ENCODE measurements at regions not wholly inside any gene's neighbourhood (a gene's known extent, or its start where the extent isn't known, plus 50 kb on each side); places are given as distances from the start of the nearest gene placed in this dataset.
A peak's percentile ranks its signal among the peaks of the same experiment; 100 is the strongest.
"Not testable (repeated sequence)": the region's sequence is repeated elsewhere in the genome, so short reads cannot be mapped to it uniquely, and the experiment has no call there.

DNA sequence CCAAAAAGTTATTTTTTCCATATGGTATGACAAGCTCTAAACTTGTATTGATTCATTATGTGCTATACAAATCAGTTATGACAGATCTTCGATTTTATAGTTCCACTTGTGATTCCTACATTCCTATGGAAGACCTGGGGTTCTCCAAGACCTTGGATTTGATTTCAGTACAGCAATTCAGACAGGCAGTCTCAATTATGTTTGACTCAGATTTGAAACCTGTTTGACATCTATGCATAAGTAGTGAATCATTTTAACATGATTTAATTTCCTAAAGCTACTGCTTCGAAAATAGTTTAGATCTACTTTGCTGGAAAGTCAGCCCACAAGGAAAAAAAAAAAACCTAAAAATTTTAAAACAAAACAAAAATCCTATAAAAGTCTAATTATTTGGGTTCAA, 820.4 kb downstream of the LUZP2 start:
- DNase-seq (ENCODE audit: low spot score) (no peak), FAIRE-seq (no peak)

GRCh38 chr11:25319127-25319526, 822.3 kb downstream of the LUZP2 start:
- FAIRE-seq (no peak), DNase-seq (ENCODE audit: low spot score) (no peak)

GRCh38 chr11:25327656-25328055, 830.8 kb downstream of the LUZP2 start:
- FAIRE-seq: no peak
- no peak for DNase-seq (ENCODE audit: low spot score)

DNA sequence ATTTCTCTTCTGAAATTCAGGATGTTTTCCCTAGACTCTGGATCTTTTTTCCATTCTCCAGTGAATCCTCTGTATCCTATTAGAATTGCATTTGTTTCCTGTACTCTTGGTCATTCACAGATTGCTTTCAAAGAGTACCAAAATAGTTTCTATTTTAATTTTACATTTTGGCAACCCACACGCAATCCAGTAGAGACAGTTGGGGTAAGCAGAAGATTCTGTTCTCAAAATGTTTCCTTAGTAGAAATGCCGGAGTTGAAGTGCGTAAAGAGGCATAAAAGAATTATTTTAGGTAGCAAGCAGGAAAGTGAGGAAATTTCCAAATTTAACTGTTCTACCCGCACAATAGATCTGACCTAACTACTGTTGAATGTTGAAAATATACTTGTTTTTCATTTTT, 842.4 kb downstream of the LUZP2 start:
- no peak for FAIRE-seq

GRCh38 chr11:25349537-25349936, 852.7 kb downstream of the LUZP2 start:
- DNase-seq (ENCODE audit: low spot score) (no peak), FAIRE-seq (no peak)

More for the DNA sequence above, 842.4 kb downstream of the LUZP2 start:
- no peak for DNase-seq (ENCODE audit: low spot score)

DNA sequence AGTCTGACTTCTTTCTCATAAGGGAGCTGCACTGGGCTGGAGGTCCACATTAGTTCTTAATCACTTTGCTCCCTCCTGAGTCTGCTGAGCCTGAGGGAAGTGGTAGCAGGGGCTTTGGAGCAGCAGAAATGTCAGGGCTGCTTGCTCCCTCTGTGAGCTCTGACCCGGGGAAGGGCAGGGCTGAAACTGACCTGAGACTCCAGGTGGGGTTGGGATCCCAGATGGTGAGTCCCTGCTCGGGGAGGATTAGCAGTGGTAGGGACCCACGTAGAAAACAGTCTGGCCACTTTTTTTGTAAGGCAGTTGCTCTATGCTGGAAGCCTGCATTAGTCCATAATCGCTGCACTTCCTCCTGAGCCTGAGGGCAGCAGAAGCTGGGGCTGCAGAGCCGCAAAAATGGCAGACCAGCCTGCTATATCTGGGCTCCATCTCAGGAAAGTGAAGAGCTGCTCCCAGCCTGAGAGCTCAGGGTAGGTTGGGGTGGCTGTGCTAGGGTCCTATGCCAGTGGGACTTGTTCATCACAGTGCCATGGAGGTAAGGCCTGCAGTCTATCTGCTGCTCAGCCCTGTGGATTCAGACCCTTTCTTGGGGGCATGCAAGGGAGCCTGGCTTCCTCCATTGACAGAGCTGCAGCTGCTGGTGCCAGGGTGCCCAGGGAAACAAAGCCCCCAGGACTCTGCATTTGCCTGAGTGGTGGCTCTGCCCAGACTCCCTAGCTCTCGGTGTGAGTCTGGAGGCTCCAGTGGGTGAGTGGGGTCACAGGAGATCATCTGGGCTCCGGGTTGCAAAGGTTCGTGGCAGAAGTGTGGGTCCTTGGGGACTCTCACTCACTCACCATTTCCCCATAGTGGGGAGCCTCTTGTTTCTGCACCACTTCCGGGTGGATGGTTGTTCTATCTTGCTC, 854.3 kb downstream of the LUZP2 start:
- DNase-seq (ENCODE audit: low spot score) (no peak), FAIRE-seq (no peak)

DNA sequence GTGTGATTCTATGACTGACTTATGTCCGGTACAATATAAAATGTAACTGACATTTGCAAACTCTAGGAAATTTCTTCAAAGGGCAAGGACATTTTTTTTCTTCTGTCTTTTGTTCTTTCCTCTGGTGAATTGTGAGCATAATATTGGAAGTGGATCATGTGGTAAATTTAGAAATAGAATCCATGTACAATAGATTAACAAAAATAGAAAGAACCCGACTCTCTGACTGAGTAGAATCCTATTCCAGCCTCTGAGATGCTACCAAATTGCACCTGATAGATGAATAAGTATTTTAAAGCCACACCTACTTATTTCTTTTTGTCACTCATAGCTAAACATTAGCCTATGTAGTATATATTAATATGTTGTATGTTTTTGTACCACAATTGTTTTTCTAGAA, 860.3 kb downstream of the LUZP2 start:
- FAIRE-seq: no peak
- DNase-seq (ENCODE audit: low spot score): no peak

GRCh38 chr11:25377466-25377865, 880.6 kb downstream of the LUZP2 start:
- DNase-seq (ENCODE audit: low spot score): no peak
- no peak for FAIRE-seq

DNA sequence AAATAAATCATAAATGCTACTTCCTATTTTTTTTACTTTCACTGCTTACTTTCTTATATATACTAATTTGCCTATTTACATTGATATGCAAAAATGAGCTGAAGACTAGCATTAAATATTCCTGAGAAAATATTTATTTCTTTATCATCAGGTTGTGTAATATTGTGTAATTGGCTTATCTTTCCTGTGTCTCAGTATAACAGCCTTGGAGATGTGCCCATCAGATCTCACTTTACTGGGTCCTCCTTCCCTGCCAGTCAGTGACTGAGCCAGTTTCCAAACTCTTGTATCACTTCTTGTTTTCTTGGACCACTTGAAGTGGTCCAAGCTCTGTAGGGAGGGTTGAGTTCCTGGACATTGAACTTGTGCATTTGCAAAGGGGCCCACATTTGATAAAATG, 900.0 kb downstream of the LUZP2 start:
- DNase-seq (ENCODE audit: low spot score) (no peak), FAIRE-seq (no peak)

GRCh38 chr11:25408146-25408545, 911.3 kb downstream of the LUZP2 start:
- DNase-seq (ENCODE audit: low spot score) (no peak), FAIRE-seq (no peak)

GRCh38 chr11:25415793-25416192, 916.1 kb upstream of the ANO3 start:
- DNase-seq (ENCODE audit: low spot score): no peak
- no peak for FAIRE-seq

DNA sequence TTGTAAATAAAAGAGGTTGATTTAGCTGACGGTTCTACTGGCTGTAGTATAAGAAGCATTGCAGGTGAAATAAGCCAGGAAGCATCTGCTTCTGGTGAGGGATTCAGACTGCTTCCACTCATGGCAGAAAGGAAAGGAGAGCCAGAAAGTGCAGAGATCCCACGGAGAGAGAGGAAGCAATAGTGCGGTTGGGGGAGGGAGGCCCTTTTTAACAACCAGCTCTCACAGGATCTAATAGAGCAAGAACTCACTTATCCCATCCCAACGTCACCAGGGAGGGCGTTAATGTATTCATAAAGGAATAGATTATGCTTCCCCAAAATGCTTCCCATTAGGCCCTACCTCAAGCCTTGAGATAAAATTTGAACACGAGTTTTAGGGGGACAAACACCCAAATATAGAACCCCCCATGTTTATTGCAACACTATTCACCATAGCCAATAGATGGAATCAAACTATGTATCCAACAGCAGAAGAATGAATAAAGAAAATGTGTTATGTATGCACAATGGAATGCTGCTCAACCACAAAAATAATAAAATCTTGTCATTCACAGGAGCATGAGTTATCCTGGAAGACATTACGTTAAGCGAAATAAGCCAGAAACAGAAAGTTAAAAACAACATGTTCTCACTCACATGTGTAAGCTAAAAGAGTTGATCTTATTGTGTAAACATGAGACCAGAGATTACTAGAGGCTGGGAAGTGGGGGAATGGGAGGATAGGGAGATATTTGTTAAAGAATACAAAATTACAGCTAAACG, 908.3 kb upstream of the ANO3 start:
- FAIRE-seq: no peak
- peak; percentile 13 for DNase-seq (ENCODE audit: low spot score)

DNA sequence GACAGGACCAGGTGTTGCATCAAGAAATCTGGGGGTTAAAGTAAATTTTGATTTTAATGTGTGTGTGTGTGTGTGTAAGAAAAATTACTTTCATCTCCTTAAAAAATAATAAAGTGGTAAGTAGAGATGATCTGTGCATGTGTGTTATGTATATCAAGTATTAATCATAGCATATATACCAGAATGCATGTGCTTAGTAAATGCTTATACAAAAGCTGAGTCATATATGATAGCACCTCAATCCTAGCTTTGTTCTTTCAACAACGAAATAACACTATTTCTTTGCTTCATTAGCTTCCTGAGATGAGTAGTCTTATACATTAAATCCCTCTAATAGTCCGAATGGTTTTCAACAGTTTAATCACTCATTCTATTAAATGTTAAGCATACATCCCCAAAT, 899.6 kb upstream of the ANO3 start:
- no peak for DNase-seq (ENCODE audit: low spot score)
- FAIRE-seq: no peak

GRCh38 chr11:25435197-25435596, 896.7 kb upstream of the ANO3 start:
- DNase-seq (ENCODE audit: low spot score): no peak
- FAIRE-seq: no peak

DNA sequence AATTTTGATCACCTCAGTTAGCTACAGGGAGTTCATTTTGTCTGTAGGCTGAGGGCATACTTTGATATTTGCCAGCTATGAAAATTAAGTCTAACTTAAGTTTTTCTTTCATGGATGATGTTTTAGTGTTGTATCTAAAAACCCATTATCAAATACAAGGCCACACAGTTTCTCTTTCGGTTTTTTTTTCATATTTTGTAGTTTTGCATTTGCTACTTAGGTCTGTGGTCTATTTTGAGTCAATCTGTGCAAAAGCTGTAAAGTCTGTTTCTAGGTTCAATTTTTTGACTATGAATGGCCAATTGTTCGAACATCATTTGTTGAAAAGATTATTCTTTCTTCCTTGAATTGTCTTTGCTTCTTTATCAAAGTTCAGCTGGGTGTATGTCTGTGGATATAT, 895.6 kb upstream of the ANO3 start:
- DNase-seq (ENCODE audit: low spot score) (no peak), FAIRE-seq (no peak)

DNA sequence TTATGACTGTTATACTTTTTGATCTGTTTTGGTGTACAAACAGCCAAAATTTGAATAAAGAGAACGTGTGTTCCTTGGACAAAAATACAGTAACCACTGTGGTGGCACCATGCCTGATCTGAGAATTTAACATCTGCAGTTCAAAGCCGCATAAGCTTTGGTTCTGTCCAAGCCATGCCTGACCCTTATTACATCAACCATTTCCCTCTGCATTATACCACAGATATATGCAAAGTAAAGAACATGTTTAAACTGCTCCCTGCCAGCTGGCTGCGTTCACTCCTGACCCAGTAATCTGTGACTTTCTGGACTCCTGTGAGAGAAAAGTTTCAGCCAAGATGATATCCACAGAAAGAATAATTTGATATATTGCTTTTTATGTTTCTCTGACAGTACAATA, 890.5 kb upstream of the ANO3 start:
- FAIRE-seq (no peak), DNase-seq (ENCODE audit: low spot score) (no peak)

GRCh38 chr11:25449091-25449490, 882.8 kb upstream of the ANO3 start:
- DNase-seq (ENCODE audit: low spot score) (no peak), FAIRE-seq (peak; percentile 48)

DNA sequence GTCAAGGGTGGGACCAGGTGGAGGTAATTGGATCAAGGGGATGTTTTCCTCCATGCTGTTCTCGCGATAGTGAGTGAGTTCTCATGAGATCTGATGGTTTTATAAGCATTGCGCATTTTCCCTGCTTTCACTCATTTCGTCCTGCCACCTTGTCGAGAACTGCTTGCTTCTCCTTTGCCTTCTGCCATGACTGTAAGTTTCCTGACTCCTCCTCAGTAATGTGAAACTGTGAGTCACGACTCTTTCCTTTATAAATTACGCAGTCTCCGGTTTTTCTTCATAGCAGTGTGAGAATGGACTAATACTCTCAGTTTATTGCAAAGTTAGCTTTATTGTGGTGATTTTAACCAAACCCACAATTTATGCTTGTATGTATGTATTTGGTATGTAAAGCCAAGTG, 878.5 kb upstream of the ANO3 start:
- DNase-seq (ENCODE audit: low spot score) (no peak), FAIRE-seq (no peak)

- no peak for DNase-seq (ENCODE audit: low spot score)
- no peak for FAIRE-seq
These were observed 875.7 kb upstream of the ANO3 start for GRCh38 chr11:25456211-25456610.

DNA sequence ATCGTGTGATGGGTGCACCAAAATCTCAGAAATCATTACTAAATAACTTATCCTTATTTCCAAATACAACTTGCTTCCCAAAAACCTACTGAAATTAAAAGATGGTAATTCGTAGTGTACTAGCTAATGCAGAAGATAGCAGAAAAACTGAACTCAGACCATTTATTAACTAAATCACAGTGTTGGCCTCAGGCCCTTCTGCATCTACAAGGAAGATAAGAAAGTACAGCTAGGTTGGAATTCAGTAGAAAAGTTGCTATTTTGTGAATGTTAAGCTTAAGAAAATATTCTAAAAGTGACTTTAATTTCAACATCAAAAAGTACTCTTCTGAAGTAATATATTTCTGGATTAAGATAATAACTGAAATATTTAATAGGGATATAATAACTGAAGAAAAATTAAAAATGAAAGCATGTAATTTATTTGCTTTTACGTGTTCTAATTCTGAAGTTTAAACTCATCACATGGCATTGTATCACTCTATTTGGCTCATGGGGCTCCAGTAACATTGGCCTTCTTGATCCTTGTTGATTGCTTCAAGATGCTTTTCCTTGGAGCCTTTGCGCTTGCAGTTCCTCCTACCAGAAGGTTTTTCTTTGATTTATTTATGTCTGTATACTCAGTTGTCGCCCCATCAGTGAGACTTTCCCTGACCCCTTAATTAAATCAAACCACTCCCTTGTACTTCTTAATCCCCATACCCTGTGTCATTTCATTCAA, 847.9 kb upstream of the ANO3 start:
- no peak for FAIRE-seq
- DNase-seq (ENCODE audit: low spot score): no peak

DNA sequence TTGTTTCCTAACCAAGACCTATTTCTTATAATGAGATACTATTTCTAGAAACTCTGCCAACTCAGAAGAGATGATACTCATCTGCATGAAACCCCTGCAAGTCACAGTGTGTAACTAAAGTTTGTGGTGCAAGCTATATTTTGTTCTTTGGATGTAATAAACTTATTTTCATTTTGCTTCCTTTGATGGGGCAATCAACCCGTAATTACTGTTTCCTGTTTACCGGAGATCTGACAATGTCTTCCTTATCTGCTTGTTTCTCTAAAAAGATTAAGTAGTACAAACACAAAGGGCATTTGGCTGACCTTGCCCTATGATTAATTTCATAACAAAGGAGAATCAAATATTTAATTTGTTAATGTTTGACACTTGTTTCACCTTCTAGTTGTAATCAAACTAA, 846.6 kb upstream of the ANO3 start:
- FAIRE-seq (no peak), DNase-seq (ENCODE audit: low spot score) (no peak)

DNA sequence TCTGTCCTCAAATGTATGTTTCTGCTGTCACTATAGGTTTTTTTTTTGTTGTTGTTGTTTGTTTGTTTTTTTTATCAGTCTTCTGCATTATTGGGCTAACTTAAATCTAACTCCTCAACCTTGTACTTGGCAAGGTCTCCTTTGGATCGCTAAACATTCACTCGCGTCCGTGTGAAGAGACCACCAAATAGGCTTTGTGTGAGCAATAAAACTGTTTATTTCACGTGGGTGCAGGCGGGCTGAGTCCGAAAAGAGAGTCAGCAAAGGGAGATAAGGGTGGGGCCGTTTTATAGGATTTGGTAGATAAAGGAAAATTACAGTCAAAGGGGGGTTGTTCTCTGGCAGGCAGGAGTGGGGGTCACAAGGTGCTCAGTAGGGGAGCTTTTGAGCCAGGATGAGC, 845.6 kb upstream of the ANO3 start:
- DNase-seq (ENCODE audit: low spot score); FAIRE-seq: not testable (repeated sequence)

Data from urothelium cell line (cell line).